ENCODE measurements at regions not wholly inside any gene's neighbourhood (a gene's known extent, or its start where the extent isn't known, plus 50 kb on each side); places are given as distances from the start of the nearest gene placed in this dataset.

DNA sequence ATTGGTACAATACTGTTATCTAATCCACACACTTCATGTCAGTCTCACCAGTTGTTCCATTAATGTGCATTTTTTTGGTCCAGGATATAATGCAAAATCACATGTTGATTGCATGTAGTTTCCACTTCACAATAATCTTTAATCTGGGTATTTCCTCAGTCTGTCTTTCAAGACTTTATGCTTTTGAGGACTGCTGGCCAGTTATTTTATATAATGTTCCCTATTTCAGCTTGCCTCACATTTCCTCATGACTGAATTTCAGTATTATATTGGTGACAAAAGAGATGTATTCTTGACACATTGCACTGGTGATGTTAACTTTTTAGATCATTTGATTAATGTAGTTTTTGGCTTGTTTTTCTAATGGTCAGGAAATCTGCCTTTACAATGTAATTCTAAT is 368.3 kb downstream of the IRS2 start:
- TF ChIP-seq, protein P1, sequence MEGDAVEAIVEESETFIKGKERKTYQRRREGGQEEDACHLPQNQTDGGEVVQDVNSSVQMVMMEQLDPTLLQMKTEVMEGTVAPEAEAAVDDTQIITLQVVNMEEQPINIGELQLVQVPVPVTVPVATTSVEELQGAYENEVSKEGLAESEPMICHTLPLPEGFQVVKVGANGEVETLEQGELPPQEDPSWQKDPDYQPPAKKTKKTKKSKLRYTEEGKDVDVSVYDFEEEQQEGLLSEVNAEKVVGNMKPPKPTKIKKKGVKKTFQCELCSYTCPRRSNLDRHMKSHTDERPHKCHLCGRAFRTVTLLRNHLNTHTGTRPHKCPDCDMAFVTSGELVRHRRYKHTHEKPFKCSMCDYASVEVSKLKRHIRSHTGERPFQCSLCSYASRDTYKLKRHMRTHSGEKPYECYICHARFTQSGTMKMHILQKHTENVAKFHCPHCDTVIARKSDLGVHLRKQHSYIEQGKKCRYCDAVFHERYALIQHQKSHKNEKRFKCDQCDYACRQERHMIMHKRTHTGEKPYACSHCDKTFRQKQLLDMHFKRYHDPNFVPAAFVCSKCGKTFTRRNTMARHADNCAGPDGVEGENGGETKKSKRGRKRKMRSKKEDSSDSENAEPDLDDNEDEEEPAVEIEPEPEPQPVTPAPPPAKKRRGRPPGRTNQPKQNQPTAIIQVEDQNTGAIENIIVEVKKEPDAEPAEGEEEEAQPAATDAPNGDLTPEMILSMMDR (IDR thresholded peaks at IDR 0.05), result no peak
- TF ChIP-seq FOXK1 (CRISPR knock-in tag; IDR thresholded peaks at IDR 0.05) (no peak), CREB1 (CRISPR knock-in tag; IDR thresholded peaks at IDR 0.05) (no peak), NR3C1 (CRISPR knock-in tag; conservative IDR thresholded peaks at IDR 0.05; ENCODE audit: low read depth) (no peak), TEAD4 (CRISPR knock-in tag; IDR thresholded peaks at IDR 0.05) (no peak), ZNF121 (CRISPR knock-in tag; IDR thresholded peaks at IDR 0.05) (no peak), SP1 (CRISPR knock-in tag; conservative IDR thresholded peaks at IDR 0.05) (no peak), CBFB (CRISPR knock-in tag; IDR thresholded peaks at IDR 0.05; ENCODE audit: low read depth) (no peak)
- TF ChIP-seq, protein P2, sequence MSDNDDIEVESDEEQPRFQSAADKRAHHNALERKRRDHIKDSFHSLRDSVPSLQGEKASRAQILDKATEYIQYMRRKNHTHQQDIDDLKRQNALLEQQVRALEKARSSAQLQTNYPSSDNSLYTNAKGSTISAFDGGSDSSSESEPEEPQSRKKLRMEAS (CRISPR knock-in tag; IDR thresholded peaks at IDR 0.05), result no peak
